Cardiac muscle cell (in vitro differentiated cells and primary cell): ENCODE measurements at regions not wholly inside any gene's neighbourhood (a gene's known extent, or its start where the extent isn't known, plus 50 kb on each side); places are given as distances from the start of the nearest gene placed in this dataset.

Experiments used
- DNase-seq, 2 donors: peaks; one replicate each; pipeline versions ENCODE4 v3.0.0 to v3.0.0-alpha.2; 2010 to 2017; ENCODE audit warnings: low read depth in 1 of 2, low spot score in 1 of 2
- H3K27ac ChIP-seq: fragments of 200-600 bp; sonication (generic); 2 replicates; pipeline ENCODE4 v1.5.1; 2016
- H3K27me3 ChIP-seq: fragments of 200-600 bp; sonication (generic); 2 replicates; pipeline ENCODE4 v1.6.0; 2016; ENCODE audit warnings: control low read depth
- H3K36me3 ChIP-seq: fragments of 200-600 bp; sonication (generic); 2 replicates; pipeline ENCODE4 v1.5.1; 2016; ENCODE audit warnings: control low read depth
- H3K4me1 ChIP-seq: fragments of 200-600 bp; sonication (generic); 2 replicates; pipeline ENCODE4 v1.8.1; 2017; ENCODE audit warnings: low read depth, mild to moderate bottlenecking, mixed run types
- H3K4me3 ChIP-seq: fragments of 200-600 bp; sonication (generic); 2 replicates; pipeline ENCODE4 v1.5.1; 2016; ENCODE audit warnings: mild to moderate bottlenecking
- H3K9me3 ChIP-seq: fragments of 200-600 bp; sonication (generic); 2 replicates; pipeline ENCODE4 v1.5.1; 2017; ENCODE audit warnings: low read depth, mild to moderate bottlenecking, control low read depth
- CTCF ChIP-seq: IDR thresholded peaks from 2 replicates; pipeline ENCODE4 v1.5.1; 2012; ENCODE audit warnings: low read depth, mild to moderate bottlenecking, low read length

DNA sequence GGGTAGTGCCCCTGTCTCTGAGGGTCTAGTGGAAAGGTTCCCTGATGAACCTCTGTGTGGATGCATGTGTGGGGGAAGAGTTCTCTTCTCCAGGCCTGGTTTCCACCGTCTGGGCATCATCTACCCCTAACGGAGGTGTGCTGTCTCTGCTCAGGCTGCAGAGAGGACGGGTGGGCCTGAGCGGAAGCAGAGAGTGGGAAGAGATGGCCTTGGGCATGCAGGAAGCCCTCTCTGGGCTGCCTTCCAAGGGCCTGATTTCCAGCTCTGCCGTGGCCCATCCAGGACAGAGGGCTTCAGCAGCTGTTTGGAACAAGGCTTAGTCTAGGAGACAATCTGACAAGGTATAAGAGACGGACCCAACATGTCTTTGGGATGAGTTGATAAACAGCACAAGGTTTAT is 220.1 kb upstream of the DTNBP1 start:
- DNase-seq = no peak
- no peak for TF ChIP-seq CTCF
- no peaks in the 10 kb centered on the region for H3K27me3 ChIP-seq
- H3K4me1 ChIP-seq = no peaks in the 10 kb centered on the region
- no peaks in the 10 kb centered on the region for H3K36me3 ChIP-seq
- H3K9me3 ChIP-seq = no peaks in the 10 kb centered on the region
- no peak overlapping the region for H3K27ac ChIP-seq
- H3K4me3 ChIP-seq = no peak overlapping the region

DNA sequence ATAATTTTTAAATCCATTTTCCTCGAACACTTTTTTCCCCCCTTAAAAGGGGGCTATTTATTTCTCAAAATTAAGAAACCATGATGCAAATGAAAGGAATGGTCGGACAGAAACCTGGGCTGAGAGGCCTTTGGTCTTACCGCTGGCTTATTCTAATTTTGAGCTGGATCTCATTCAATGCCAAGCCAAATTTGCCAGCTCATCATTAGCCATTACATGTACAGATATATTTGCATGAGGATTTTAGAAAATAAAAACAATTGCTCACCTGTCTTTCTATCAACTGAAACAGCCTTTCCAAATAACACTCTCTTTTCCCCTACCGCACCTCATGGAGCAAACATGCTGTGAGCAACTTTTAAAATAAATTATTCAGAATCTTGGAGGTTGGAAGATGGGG is 219.5 kb upstream of the DTNBP1 start:
- Histone ChIP-seq H3K27me3 (no peaks in the 10 kb centered on the region), H3K36me3 (no peaks in the 10 kb centered on the region), H3K9me3 (no peaks in the 10 kb centered on the region), H3K4me1 (no peaks in the 10 kb centered on the region), H3K27ac (no peak overlapping the region), H3K4me3 (no peak overlapping the region)
- TF ChIP-seq CTCF = no peak
- no peak for DNase-seq

- Histone ChIP-seq H3K4me1 (no peaks in the 10 kb centered on the region), H3K9me3 (no peaks in the 10 kb centered on the region), H3K4me3 (no peak overlapping the region), H3K27me3 (no peaks in the 10 kb centered on the region), H3K36me3 (no peaks in the 10 kb centered on the region), H3K27ac (no peak overlapping the region)
- no peak for TF ChIP-seq CTCF
- DNase-seq = no peak
Measured at GRCh38 chr6:15881150-15881549, 218.3 kb upstream of the DTNBP1 start.

GRCh38 chr6:15880262-15880973 is 217.6 kb upstream of the DTNBP1 start:
- H3K27ac ChIP-seq = no peak overlapping the region
- DNase-seq = no peak

DNA sequence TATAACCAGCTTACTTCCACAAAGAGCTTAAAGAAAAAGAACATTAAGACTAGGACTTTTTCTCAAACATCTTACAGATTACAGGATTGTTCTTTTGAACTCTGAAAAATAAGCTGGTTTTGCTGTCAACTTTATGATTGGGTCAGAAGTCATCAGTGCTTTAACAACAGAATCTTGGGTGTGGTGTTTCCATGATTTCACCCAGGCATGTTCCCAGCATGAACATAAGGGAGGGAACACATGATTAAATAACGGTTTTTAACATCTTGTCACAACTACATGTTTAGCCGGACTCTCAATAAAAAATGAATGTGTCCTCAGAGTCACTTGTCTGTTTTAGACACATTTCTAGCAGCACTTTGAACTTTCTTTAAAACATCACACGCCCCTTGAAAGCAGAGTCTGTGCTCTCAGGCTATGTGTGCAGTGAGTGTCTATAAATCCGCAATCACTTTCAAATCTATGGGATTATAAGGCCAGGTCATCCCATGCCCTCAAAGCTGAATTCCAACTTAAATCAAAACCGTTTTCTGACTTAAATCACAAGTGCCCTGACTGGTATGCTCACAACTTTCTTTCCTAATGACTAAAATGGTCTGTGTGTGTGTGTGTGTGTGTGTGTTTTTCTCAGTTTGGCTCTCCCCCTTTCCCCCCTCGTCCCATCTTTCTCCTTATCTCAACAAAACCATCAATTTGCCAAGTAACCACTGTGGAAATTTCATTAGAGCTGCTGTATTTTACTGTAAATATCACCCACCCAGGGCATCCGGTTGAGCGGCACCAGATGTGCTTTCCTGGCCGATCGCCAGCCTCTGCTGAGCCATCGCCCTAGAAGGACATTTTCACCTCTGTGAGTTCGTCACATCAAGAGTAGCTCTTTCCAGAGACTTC is 216.8 kb upstream of the DTNBP1 start:
- TF ChIP-seq CTCF = no peak
- Histone ChIP-seq H3K4me3 (no peak overlapping the region), H3K27ac (no peak overlapping the region), H3K27me3 (no peaks in the 10 kb centered on the region), H3K4me1 (no peaks in the 10 kb centered on the region), H3K9me3 (no peaks in the 10 kb centered on the region), H3K36me3 (no peaks in the 10 kb centered on the region)
- peak; percentile 71 to 79 for DNase-seq

More at GRCh38 chr6:15880262-15880973, 217.6 kb upstream of the DTNBP1 start:
- no peaks in the 10 kb centered on the region for H3K36me3 ChIP-seq
- no peak for TF ChIP-seq CTCF
- no peaks in the 10 kb centered on the region for H3K9me3 ChIP-seq
- no peak overlapping the region for H3K4me3 ChIP-seq
- H3K27me3 ChIP-seq = no peaks in the 10 kb centered on the region
- no peaks in the 10 kb centered on the region for H3K4me1 ChIP-seq
